A549 (cell line): ENCODE measurements at regions not wholly inside any gene's neighbourhood (a gene's known extent, or its start where the extent isn't known, plus 50 kb on each side); places are given as distances from the start of the nearest gene placed in this dataset.

ENCODE experiments used
- ATAC-seq, 2 experiments: fragments of 200-7000 bp in 1 of 2; fragments of >200 bp in 1 of 2; cut with Nextera tagmentation in 1 of 2; cut with Tn5 transposase in 1 of 2; 3 replicates each; pipeline versions ENCODE4 v1.8.0 to v1.9.1; 2018 to 2020; ENCODE audit warnings: mild to moderate bottlenecking in 1 of 2, moderate library complexity in 1 of 2
- CTCF ChIA-PET: fragments of 300-600 bp; sonication (Branson Sonifier 250); formaldehyde crosslinking; extraction: SDS; loops from one replicate; lab custom pipeline; 2021; ENCODE audit warnings: antibody characterized with exemption, inconsistent platforms; lab: Yijun Ruan, JAX
- POLR2A ChIA-PET: fragments of 350-600 bp; formaldehyde crosslinking; extraction: SDS; loops from one replicate; lab custom pipeline; 2021; ENCODE audit warnings: antibody characterized with exemption, inconsistent platforms; lab: Yijun Ruan, JAX
- DNase-seq, 2 experiments: peaks; one replicate each; pipeline versions ENCODE4 v3.0.0 to v3.0.0-alpha.2; 2011 to 2016; ENCODE audit warnings: low read depth in 1 of 2, low spot score in 1 of 2
- FAIRE-seq: peaks from 2 replicates; lab custom pipeline; 2011; peaks lifted over from hg19 to GRCh38; lab: Jason Lieb, UNC
- H3K27ac ChIP-seq, 2 experiments: fragments of >200 bp; sonication (Bioruptor Twin); formaldehyde crosslinking; 3 replicates each; pipeline ENCODE4 v1.5.1; 2016 to 2017
- H3K4me1 ChIP-seq: fragments of >200 bp; sonication (Bioruptor Twin); formaldehyde crosslinking; 3 replicates; pipeline ENCODE4 v1.6.1; 2016
- H3K4me2 ChIP-seq: fragments of >200 bp; sonication (Bioruptor Twin); formaldehyde crosslinking; 3 replicates; pipeline ENCODE4 v1.6.1; 2016
- H3K4me3 ChIP-seq: fragments of >200 bp; sonication (Bioruptor Twin); formaldehyde crosslinking; 3 replicates; pipeline ENCODE4 v1.5.1; 2016
- H3K9me3 ChIP-seq: fragments of >200 bp; sonication (Bioruptor Twin); formaldehyde crosslinking; 3 replicates; pipeline ENCODE4 v1.6.1; 2016
- BHLHE40 ChIP-seq: IDR thresholded peaks from 2 replicates; pipeline ENCODE4 v1.6.1; 2012; ENCODE audit warnings: low read depth, low read length, inconsistent platforms
- CBX8 ChIP-seq: fragments of 200-600 bp; sonication (generic); IDR thresholded peaks from 2 replicates; pipeline ENCODE4 v1.6.1; 2016
- CEBPB ChIP-seq, 2 experiments: fragments of >200 bp in 1 of 2; sonication (Bioruptor Twin) in 1 of 2; formaldehyde crosslinking in 1 of 2; IDR thresholded peaks; 2 replicates each; pipeline ENCODE4 v1.6.1; 2012 to 2016
- CHD2 ChIP-seq: fragments of 150-350 bp; IDR thresholded peaks from 2 replicates; pipeline ENCODE4 v1.6.1; 2014; ENCODE audit warnings: low read length; ENCODE audit not compliant: partially characterized antibody
- ESRRA ChIP-seq: fragments of 150-350 bp; IDR thresholded peaks from 2 replicates; pipeline ENCODE4 v1.6.1; 2014; ENCODE audit warnings: mild to moderate bottlenecking, low read length, borderline replicate concordance
- FOSB ChIP-seq: fragments of 250-450 bp; sonication (Bioruptor Pico); IDR thresholded peaks from 2 replicates; pipeline ENCODE4 v1.5.0; 2020; ENCODE audit warnings: mild to moderate bottlenecking, moderate library complexity
- FOSL2 ChIP-seq, 2 experiments: fragments of 450-650 bp in 1 of 2; fragments of >200 bp in 1 of 2; sonication (Bioruptor Twin) in 1 of 2; formaldehyde crosslinking; IDR thresholded peaks; 2 replicates each; pipeline versions ENCODE4 v1.5.0 to v1.6.1; 2016 to 2020; ENCODE audit warnings: mild to moderate bottlenecking in 1 of 2, moderate library complexity in 1 of 2
- FOXS1 ChIP-seq: fragments of 250-450 bp; sonication (Bioruptor Pico); IDR thresholded peaks from 2 replicates; pipeline ENCODE4 v1.5.0; 2020; ENCODE audit warnings: mild to moderate bottlenecking, moderate library complexity
- HEYL ChIP-seq: fragments of 250-450 bp; sonication (Bioruptor Pico); IDR thresholded peaks from 2 replicates; pipeline ENCODE4 v1.8.0; 2021; ENCODE audit warnings: mild to moderate bottlenecking, moderate library complexity
- KDM5A ChIP-seq: fragments of 200-600 bp; sonication (generic); IDR thresholded peaks from 2 replicates; pipeline ENCODE4 v1.6.1; 2016; ENCODE audit warnings: antibody characterized with exemption, mild to moderate bottlenecking
- MYC ChIP-seq: IDR thresholded peaks from 2 replicates; pipeline ENCODE4 v1.6.1; 2012; ENCODE audit warnings: mild to moderate bottlenecking, inconsistent platforms, low read length, improper control_type of control experiment, borderline replicate concordance
- NFE2L2 ChIP-seq: fragments of 150-350 bp; conservative IDR thresholded peaks from 2 replicates; pipeline ENCODE4 v1.6.1; 2014; ENCODE audit warnings: low read length
- NR3C1 ChIP-seq: fragments of >200 bp; sonication (Bioruptor Twin); formaldehyde crosslinking; IDR thresholded peaks from 3 replicates; pipeline ENCODE4 v1.6.1; 2017
- PHF8 ChIP-seq: fragments of 200-600 bp; sonication (generic); IDR thresholded peaks from 2 replicates; pipeline ENCODE4 v1.6.1; 2016; ENCODE audit warnings: low read depth, mild to moderate bottlenecking, antibody characterized with exemption, moderate library complexity, borderline replicate concordance
- SREBF2 ChIP-seq: fragments of 450-650 bp; IDR thresholded peaks from 2 replicates; pipeline ENCODE4 v1.6.1; 2014; ENCODE audit warnings: mild to moderate bottlenecking, moderate library complexity
- ZFP36 ChIP-seq: fragments of 450-650 bp; IDR thresholded peaks from 2 replicates; pipeline ENCODE4 v1.6.1; 2014; ENCODE audit warnings: borderline replicate concordance; ENCODE audit not compliant: partially characterized antibody
- ZNF302 ChIP-seq: fragments of 250-450 bp; sonication (Bioruptor Pico); IDR thresholded peaks from 2 replicates; pipeline ENCODE4 v1.9.0; 2021; ENCODE audit warnings: inconsistent platforms, mild to moderate bottlenecking, moderate library complexity
- WGBS: methylation state at CpG from one replicate; pipeline ENCODE4 v1.1.6; 2017; ENCODE audit errors: missing lambda C conversion rate; 5-methylcytosine and 5-hydroxymethylcytosine counted together
- TF ChIP-seq, protein P1 (sequence below): fragments of >200 bp; sonication (Bioruptor Twin); formaldehyde crosslinking; IDR thresholded peaks from 3 replicates; pipeline ENCODE4 v1.6.1; 2016
- TF ChIP-seq, protein P2 (sequence below): fragments of 200-600 bp; sonication (generic); IDR thresholded peaks from 2 replicates; pipeline ENCODE4 v1.6.1; 2016; ENCODE audit warnings: antibody characterized with exemption, mild to moderate bottlenecking, moderate library complexity
- TF ChIP-seq, protein P3 (sequence below): fragments of >200 bp; sonication (Bioruptor Twin); formaldehyde crosslinking; IDR thresholded peaks from 2 replicates; pipeline ENCODE4 v1.6.1; 2016

DNA sequence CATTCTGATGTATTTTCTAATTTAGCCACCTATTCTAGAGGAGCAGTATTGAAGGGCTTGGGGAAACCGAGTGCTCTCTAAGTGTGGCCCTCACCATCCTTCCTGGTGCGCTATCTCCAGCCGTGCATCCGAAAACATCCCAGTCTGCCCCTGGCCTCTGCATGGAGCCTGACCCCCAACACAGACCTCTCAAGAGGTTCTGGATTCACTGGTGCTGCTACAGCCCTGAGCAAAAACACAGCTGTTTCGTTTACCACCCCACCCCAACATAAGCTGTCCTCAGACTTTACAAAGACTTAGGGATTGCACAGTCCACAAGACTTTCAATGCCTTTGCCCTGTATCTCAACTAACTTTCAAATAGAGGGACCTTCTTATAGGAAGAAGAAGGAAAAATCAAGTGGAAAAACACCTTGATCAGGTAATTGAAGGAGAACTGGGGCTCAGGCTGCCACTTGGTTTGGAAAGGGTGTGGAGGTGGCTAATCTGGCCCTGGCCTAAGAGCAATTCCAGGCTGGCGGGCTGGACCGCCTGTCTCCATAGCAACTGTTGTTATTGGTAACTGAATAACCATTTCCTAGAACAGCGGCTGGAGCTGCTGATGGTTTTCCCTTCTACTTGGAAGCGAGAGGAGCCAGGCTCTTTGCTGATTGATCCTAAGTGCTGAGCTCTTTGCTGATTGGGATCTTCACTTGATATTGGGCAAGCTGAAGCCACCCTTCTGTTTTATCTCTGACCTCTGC is 90.2 kb upstream of the TOX2 start:
- Histone ChIP-seq H3K4me1 (no peaks in the 10 kb centered on the region), H3K27ac (no peak overlapping the region), H3K9me3 (no peaks in the 10 kb centered on the region), H3K4me3 (no peak overlapping the region), H3K4me2 (no peak overlapping the region)
- WGBS = 52% methylated on average over 9 of the region's 9 CpGs
- TF ChIP-seq CHD2 = no peak
- no peak for TF ChIP-seq BHLHE40
- TF ChIP-seq CBX8 = no peak
- no peak for TF ChIP-seq MYC
- TF ChIP-seq, protein P1, sequence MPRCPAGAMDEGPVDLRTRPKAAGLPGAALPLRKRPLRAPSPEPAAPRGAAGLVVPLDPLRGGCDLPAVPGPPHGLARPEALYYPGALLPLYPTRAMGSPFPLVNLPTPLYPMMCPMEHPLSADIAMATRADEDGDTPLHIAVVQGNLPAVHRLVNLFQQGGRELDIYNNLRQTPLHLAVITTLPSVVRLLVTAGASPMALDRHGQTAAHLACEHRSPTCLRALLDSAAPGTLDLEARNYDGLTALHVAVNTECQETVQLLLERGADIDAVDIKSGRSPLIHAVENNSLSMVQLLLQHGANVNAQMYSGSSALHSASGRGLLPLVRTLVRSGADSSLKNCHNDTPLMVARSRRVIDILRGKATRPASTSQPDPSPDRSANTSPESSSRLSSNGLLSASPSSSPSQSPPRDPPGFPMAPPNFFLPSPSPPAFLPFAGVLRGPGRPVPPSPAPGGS = no peak
- no peak for TF ChIP-seq KDM5A
- no peak for TF ChIP-seq SREBF2
- TF ChIP-seq PHF8 = no peak
- TF ChIP-seq, protein P2, sequence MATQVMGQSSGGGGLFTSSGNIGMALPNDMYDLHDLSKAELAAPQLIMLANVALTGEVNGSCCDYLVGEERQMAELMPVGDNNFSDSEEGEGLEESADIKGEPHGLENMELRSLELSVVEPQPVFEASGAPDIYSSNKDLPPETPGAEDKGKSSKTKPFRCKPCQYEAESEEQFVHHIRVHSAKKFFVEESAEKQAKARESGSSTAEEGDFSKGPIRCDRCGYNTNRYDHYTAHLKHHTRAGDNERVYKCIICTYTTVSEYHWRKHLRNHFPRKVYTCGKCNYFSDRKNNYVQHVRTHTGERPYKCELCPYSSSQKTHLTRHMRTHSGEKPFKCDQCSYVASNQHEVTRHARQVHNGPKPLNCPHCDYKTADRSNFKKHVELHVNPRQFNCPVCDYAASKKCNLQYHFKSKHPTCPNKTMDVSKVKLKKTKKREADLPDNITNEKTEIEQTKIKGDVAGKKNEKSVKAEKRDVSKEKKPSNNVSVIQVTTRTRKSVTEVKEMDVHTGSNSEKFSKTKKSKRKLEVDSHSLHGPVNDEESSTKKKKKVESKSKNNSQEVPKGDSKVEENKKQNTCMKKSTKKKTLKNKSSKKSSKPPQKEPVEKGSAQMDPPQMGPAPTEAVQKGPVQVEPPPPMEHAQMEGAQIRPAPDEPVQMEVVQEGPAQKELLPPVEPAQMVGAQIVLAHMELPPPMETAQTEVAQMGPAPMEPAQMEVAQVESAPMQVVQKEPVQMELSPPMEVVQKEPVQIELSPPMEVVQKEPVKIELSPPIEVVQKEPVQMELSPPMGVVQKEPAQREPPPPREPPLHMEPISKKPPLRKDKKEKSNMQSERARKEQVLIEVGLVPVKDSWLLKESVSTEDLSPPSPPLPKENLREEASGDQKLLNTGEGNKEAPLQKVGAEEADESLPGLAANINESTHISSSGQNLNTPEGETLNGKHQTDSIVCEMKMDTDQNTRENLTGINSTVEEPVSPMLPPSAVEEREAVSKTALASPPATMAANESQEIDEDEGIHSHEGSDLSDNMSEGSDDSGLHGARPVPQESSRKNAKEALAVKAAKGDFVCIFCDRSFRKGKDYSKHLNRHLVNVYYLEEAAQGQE = no peak
- no peak for TF ChIP-seq NFE2L2
- TF ChIP-seq HEYL = no peak
- TF ChIP-seq ZNF302 = no peak
- TF ChIP-seq FOSB (CRISPR knock-in tag) = no peak
- no peak for TF ChIP-seq FOXS1
- no peak for TF ChIP-seq ESRRA
- TF ChIP-seq FOSL2 (IDR thresholded peaks at IDR 0.05) = no peak
- TF ChIP-seq FOSL2 (CRISPR knock-in tag; IDR thresholded peaks at IDR 0.05) = no peak
- no peak for TF ChIP-seq CEBPB (IDR thresholded peaks at IDR 0.05)
- no peak for ATAC-seq
- ChIA-PET POLR2A (no interaction called here), CTCF (interaction anchor here (0.6 kb wide), 1 partner anchor 302 kb away, joined by 3 read pairs; no protein-coding TSS in a partner anchor)
- FAIRE-seq = no peak
- DNase-seq = peak in 1 of 2 experiments; percentile 12

DNA sequence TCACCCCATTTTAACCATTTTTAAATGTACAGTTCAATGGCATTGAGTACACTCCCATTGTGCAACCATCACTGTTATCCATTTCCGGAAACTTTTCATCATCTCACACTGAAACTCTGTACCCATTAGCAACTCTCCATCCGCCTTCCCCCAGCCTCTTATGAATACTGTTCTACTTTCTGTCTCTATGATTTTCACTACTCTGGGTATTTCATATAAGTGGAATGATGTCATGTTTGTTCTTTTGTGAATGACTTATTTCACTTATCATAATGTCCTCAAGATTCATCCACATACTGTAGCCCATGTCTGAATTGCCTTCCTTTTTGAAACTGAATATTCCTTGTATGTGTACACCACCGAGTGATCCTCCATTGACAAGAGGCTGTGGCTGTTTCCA is 92.9 kb upstream of the TOX2 start:
- H3K4me1 ChIP-seq = no peaks in the 10 kb centered on the region
- DNase-seq (no peak), FAIRE-seq (no peak), ATAC-seq (no peak)
- H3K9me3 ChIP-seq = no peaks in the 10 kb centered on the region
- TF ChIP-seq ZFP36 (no peak), NR3C1 (no peak), CEBPB (IDR thresholded peaks at IDR 0.05) (no peak)
- TF ChIP-seq, protein P3, sequence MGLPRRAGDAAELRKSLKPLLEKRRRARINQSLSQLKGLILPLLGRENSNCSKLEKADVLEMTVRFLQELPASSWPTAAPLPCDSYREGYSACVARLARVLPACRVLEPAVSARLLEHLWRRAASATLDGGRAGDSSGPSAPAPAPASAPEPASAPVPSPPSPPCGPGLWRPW = no peak
- TF ChIP-seq, protein P2 = no peak
- ChIA-PET CTCF (no interaction called here), POLR2A (no interaction called here)
- no peak overlapping the region for H3K4me2 ChIP-seq
- no peak overlapping the region for H3K4me3 ChIP-seq
- H3K27ac ChIP-seq = no peak overlapping the region
- WGBS = 66% methylated on average over 3 of the region's 3 CpGs
